ENCODE measurements at regions not wholly inside any gene's neighbourhood (a gene's known extent, or its start where the extent isn't known, plus 50 kb on each side); places are given as distances from the start of the nearest gene placed in this dataset.
"Not testable (repeated sequence)": the region's sequence is repeated elsewhere in the genome, so short reads cannot be mapped to it uniquely, and the experiment has no call there.

DNA sequence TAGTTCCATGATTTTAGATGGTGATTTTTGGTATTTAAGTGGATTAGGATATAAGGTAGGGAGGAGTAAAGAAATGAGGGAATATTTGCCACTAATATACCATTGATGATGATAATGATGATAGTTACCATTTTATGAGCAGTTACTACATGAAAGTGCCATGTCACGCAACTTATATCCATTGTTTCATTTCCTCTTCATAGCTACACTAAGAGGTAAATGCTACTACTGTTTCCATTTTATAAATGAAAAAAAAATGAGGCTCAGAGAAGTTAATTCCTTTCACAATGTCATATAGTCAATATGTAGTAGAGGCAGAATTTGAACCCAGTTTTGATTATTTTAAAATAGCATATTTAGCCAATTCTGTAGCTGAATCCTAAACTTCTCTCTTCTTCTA, 112.2 kb upstream of the ADRA1B start:
- in situ Hi-C loops (cut with MboI; ENCODE audit: low sequenced_read_pairs), result no loop called here

DNA sequence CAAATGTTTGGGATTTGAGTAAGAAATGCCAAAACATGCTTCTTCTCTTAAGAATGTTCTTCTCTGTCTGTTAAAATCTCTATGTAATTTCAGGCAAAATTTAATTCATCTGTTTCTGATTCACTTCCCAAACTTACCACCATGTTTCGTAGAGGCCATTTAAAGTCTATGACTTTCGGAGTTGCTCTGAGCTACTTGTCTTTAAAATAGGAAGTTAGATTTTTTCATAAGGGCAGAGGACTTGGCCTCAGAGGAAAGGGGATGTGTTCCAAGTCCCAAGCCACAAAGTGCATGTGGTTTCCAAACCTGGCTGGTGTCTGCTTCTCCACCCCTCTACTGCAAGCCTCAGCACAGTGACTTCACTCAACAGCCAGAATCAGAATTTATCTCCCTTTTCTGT, 111.3 kb upstream of the ADRA1B start:
- in situ Hi-C loops (cut with MboI; ENCODE audit: low sequenced_read_pairs), result no loop called here

DNA sequence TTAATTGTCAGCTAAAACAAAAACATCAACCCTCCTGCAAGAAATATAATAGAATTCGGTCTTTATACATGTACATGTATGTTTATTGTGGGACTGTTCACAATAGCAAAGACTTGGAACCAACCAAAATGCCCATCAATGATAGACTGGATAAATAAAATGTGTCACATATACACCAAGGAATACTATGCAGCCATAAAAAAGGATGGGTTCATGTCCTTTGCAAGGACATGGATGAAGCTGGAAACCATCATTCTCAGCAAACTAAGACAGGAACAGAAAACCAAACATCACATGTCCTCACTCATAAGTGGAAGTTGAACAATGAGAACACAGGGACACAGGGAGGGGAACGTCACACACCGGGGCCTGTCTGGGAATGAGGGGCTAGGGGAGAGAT, 109.1 kb upstream of the ADRA1B start:
- in situ Hi-C loops (cut with MboI; ENCODE audit: low sequenced_read_pairs), result not testable (repeated sequence)

DNA sequence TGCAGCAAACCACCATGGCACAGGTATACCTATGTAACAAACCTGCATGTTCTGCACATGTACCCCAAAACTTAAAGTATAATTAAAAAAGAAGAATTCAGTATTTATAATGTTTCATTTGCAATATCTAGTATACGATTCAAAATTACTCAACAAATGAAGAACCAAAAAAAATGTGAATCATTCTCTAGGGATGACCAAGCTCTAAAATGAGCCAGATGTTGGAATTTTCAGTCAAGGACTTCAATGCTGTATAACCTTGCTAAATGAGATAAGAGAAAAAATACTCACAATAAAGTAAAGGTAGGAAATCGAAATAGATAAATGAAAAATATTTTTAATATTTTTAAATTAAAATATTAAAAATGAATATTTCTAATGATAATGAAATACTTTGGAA, 108.7 kb upstream of the ADRA1B start:
- in situ Hi-C loops (cut with MboI; ENCODE audit: low sequenced_read_pairs), result no loop called here

DNA sequence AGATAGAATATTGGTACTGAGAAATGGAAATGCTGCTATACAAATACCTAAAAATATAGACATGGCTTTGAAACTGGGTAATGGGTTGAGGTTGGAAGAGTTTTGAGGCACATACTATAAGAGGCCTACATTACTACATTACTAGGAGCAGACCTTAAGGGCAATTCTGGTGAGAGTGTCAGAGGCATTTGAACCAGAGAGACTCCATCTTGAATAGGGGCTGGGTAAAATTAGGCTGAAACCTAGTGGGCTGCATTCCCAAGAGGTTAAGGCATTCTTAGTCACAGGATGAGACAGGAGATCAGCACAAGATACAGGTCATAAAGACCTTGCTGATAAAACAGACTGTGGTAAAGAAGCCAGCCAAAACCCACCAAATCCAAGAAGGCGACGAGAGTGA, 104.6 kb upstream of the ADRA1B start:
- in situ Hi-C loops (cut with MboI; ENCODE audit: low sequenced_read_pairs), result no loop called here

DNA sequence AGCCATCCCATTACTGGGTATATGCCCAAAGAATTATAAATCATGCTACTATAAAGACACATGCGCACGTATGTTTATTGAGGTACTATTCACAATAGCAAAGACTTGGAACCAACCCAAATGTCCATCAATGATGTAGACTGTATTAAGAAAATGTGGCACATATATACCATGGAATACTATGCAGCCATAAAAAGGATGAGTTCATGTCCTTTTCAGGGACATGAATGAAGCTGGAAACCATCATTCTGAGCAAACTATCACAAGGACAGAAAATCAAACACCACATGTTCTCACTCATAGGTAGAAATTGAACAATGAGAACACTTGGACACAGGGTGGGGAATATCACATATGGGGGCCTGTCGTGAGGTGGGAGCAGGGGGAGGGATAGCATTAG, 103.5 kb upstream of the ADRA1B start:
- in situ Hi-C loops (cut with MboI; ENCODE audit: low sequenced_read_pairs), result not testable (repeated sequence)

DNA sequence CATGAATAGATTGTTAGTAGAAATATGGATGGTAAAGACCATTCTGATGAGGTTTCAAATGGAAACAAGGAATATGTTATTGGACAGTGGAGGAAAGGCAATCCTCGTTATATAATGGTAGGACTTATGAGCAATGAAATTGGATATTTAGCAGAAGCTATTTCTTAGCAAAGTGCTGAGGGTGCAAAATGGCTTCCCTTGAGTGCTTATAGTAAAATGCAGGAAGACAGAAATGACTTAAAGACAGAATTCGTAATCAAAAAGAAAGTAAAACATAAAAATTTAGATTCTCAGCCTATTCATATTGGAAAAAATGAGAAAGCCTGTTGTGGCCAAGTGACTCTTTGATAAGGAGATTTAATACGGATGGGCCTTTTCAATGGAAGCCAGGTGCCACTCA, 102.1 kb upstream of the ADRA1B start:
- in situ Hi-C loops (cut with MboI; ENCODE audit: low sequenced_read_pairs), result no loop called here

DNA sequence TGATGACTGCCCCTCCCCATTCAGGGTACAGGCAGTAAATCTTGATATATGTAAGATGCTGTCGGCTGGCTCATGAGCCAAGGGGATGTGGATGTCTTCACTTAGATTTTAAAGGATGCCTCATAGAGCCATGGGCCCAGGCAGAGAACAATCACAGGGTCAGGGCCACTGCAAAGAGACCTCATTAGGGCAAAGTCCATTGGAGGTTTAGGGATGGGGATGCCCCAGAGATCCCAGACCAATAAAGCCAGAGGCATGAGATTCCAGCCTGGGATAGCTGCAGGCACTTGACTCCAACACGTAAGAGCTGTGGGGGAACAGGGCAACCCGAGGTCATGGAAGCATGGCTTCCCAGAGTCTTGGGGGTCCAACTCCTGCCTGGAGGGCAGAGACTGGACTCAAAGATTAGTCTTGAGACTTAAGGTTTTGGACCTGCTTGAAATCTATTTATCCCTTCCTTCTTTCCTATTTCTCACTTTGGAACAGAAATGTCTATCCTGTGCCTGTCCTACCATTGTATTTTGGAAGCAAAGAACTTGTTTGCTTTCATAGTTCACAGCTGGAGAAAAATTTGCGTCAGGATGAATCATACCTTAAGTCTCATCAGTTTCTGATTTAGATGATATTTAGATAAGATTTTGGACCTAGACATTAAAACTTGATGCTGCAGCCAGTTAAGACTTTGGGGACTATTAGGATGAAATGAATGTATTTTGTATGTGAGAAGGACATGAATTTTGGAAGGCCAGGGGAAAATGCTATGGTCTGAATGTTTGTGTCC, 101.3 kb upstream of the ADRA1B start:
- in situ Hi-C loops (cut with MboI; ENCODE audit: low sequenced_read_pairs), result no loop called here

DNA sequence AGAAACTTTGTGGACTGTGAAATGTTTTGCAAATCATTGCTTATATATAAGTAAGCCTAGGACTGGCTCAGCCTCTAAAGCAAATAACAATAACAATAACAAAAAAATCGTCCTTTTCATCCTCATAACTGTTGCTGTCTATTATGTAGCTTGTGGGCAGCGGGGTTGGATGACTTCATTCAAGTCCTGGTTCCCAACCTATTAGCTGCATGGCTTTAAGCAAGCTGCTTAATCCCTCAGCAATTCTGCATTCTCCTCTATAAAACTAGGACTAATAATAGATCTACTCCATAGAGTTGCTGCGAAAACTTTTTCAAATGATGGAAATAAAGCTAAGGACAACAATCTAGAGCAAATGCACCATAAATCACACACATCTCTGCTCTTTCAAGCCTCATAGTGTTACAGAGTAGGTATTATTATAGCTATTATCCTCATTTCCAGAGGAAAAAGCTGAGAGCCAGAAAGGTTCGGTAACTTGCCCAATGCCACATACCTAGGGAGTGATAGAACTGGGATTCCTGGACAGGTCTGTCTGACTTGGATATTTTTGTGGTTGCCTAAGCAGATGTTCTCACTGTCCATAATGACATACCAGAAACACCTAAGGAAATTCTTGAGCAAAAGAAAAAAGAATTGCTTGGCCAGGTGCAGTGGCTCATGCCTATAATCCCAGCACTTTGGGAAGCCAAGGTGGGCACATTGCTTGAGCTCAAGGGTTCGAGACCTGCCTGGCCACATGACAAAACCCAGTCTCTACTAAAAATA, 98.8 kb upstream of the ADRA1B start:
- in situ Hi-C loops (cut with MboI; ENCODE audit: low sequenced_read_pairs), result no loop called here

DNA sequence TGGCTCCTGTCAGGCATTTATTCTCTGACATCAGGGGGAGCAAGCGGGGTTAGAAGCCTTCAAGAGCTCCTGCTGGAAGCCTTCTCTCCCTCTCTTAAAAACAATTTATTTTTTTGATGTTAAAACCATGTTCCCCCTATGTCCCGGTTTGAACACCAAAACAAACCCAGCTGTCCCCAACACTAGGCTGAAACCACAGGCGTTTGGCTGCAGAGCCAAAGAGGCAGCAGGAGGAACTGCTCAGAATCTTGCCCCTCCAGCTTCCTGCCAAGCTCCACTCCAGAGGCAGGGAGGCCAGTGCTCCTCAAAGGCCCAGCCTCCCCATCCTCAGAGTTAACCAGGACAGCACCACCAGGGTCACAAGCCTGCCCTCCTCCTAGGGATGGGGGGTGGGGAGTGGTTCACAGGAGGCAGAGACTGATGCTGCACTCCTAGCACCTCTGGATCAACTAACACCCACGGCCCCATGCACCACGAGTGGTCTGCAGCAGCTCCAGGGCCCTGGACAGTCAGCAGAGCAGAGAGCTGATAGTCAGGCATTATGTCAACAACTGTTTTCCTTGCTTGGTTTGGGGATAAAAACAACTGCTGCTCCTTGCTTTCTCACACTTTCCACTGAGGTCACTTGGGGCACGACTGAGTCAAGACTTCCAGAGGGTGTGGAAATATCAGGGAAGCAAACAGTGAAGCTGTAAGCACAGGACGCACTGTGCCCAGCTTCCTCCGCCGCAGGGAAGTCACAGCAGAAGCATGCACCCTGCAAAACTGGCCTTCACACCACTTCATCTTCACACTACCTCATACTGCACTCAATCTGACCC, 96.5 kb upstream of the ADRA1B start:
- in situ Hi-C loops (cut with MboI; ENCODE audit: low sequenced_read_pairs), result no loop called here

DNA sequence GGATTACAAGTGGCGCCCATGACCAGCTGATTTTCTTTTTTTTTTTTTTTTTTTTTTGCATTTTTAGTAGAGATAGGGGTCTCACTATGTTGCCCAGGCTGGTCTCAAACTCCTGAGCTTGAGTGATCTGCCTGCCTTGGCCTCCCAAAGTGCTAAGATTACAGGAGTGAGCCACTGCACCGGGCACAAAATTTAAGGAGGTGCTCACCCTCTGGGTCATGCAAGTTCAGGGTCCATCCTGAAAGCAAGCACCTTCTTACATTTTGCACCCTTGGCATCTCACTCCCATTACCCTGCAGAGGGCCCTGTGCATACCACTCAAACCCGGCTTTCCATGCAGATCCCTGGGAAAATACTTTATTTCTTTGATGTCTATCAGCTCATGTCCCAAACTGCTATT, 95.6 kb upstream of the ADRA1B start:
- in situ Hi-C loops (cut with MboI; ENCODE audit: low sequenced_read_pairs), result no loop called here

DNA sequence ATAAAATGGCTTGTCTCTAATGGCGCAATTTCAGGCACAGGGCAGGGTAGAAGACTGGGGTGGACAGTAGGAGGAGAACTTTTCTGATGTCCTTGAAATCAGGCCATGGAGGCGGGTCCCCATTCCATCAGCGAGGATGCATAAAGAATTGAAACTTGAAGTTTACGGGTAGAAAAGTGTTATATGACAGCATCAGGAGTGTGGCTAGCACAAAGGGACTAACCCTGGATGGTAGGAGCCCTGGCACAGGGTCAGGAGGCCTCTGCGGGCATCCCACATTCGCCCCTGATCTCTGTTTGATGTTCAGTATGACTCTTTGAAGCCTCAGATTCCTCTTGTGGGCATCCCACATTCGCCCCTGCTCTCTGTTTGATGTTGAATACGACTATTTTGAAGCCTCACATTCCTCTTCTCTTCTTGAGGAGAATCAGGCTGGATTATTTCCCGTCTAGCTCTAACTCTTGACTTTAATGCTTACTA, 94.8 kb upstream of the ADRA1B start:
- in situ Hi-C loops (cut with MboI; ENCODE audit: low sequenced_read_pairs), result no loop called here

DNA sequence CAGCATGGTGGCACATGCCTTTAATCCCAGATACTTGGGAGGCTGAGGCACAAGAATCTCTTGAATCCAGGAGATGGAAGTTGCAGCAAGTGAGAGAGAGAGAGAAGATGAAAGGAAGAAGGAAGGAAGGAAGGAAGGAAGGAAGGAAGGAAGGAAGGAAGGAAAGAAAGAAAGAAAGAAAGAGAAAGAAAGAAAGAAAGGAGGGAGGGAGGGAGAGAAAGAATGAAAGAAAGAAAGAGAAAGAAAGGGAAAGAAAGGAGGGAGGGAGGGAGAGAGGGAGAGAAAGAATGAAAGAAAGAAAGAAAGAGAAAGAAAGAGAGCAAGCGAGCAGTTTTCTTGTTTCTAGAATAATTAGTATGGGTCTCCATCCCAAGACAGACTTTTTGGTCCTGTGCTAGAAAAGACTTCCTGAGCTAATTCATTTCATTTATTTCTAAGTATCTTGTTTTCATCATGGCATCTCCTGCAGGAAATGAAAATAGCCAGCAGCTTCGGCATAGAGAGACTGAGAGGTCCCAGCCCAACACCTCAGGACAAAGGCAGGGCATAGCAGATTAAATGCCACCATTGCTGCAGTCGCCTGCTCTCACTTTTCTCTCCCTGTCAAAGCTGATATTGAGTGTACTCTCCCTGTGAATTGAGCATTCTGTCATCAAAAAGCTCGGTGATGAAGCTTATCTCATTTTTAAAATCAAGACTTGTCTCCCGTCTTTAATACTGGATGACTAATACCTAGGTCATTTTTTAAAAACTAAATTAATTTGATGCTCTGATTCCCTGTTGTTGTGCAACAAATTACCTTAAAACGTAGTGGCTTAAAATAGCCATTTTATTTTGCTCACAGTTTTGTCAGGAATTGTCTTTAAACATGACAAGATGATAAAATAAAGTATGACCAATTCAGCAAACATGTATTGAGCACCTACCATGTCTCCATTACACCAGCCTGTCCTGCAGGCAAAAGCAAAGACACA, 91.8 kb upstream of the ADRA1B start:
- in situ Hi-C loops (cut with MboI; ENCODE audit: low sequenced_read_pairs), result no loop called here

DNA sequence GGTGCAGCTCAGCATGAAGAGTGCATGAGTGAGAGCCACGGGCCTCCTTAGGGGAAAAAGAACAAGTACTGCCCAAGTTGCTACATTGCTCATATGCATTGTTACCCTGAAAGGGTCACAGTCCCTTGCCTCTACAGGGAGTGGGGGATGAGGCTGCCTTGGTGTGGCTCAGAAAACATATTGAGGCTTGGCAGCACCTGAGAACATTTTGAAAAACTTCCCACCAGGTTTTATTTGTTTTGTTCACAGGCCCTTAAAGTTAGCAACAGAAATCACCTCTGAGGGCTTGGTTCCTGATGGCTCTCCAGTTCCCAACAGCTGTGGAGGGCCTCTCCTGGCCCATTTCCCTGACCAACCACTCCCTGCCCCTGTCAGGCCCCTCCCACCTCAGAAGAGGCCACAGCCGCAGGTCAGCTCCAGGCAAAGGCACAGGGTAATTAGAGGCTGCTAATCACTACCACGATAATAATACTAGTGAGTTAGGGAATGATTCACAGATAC, 90.7 kb upstream of the ADRA1B start:
- in situ Hi-C loops (cut with MboI; ENCODE audit: low sequenced_read_pairs), result no loop called here

DNA sequence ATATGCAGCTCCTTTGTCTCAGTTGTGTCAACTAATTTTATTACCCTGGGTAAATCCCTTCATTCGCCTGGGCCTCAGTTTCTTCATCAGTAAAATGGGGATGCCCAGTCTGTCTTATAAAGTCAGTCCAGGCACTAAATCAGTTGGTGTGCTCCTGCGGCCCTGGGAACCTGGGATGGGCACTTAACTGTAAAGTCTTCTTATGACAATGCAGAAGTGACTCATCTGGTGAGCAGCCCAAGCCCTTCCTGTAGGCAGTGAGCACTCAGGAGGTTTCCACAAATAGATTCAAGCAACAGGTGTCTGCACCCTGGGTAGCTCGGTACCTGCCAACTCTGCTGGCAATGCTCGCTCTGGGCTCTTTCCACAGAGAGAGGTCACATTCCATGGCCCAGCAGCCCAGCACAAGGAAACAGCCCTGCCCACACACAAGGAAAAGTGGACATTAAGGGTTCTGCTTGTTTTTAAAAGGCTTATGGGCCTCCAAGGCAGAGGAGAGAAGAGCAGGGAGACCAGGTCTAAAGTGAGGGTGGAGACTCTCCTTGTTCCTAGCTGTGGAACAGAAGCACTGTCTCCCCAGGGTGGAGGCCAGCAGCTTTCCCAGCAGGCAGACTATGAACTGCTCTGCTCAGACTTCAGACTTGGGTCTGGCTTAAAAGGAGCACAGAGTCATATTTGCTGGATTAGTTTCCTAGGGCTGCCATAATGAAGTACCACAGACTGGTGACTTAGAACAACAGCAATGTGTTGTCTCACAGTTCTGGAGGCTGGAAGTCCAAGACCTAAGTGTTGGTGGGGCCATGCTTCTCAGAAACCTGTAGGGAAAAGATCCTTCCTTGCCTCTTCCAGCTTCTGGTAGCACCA, 89.7 kb upstream of the ADRA1B start:
- in situ Hi-C loops (cut with MboI; ENCODE audit: low sequenced_read_pairs), result no loop called here

DNA sequence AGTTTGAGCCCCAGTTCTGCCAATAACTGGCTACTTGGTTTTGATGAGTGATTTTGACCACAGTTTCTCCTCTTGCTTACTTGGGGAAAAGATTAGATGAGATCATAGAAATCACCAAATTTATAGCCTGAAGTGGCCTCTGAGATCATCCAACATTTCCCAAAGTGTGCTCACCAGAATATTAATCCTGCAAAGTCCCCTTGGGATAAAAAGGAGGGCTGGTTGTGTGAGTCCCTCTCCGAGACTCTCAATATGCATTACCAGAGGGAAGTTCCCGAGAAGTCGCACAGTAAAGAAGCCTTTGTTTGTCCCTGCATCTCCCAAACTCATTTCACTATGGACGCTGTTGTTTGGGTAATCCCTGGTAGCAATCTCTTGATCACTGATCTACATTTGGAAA, 88.4 kb upstream of the ADRA1B start:
- in situ Hi-C loops (cut with MboI; ENCODE audit: low sequenced_read_pairs), result no loop called here

DNA sequence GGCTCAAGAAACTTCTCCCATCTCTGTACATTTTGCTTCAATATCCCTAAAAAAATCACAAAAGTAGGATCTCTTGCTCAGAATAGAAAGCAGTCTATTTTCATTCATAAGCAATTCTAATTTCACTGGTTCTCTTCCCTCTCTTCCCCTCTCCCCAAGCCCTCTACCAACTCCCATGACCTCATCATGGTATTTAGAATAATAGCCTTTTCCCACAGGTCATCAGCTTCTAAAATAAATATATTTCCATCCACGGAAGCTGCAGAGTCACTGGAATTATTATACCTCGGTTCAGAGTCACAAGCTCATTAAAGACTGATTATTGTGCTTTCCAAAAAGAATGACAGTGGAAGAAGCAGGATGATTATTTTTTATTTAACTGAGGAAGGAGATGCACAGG, 84.2 kb upstream of the ADRA1B start:
- in situ Hi-C loops (cut with MboI; ENCODE audit: low sequenced_read_pairs), result no loop called here

DNA sequence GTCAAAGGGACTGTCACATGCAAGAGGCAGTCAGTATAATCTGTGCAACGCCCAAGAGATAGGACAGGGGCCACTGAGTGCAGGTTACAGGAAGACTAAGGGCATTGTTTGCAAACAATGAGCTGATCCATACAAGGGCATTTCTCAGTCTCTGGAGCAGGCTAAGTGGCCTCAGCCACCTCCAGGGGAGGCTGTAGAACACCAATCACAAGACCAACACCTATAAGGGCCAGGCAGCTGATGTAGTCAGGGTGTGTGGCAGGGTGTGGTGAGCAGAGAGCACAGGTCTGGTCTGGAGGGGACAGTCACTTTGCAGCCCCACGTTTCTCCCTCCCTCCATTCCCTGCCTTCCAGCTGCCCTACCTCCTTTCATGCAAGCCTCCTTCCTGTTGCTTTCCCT, 83.2 kb upstream of the ADRA1B start:
- in situ Hi-C loops (cut with MboI; ENCODE audit: low sequenced_read_pairs), result no loop called here

DNA sequence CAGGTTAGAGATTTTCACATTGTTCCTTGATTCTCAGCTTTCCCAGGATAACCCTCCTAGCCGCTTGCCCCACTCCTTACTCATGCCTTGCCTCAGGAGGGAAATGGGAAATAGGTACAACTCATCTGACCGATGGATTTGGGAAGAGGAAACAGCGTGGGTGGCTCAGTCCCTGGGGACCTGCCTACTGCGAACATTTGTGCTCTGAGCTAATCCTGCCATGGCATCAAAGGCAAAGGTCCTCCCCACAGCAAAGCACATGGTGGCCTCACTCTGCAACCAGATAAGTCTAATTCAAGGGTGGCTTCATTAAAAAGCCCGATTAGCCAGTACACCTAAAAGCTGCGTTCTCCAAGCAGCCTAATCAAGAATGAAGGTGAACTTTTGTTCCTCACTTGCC, 82.4 kb upstream of the ADRA1B start:
- in situ Hi-C loops (cut with MboI; ENCODE audit: low sequenced_read_pairs), result no loop called here

Measured in HL-60/S4 (cell line).